T follicular helper cell (primary cell): ENCODE measurements at regions not wholly inside any gene's neighbourhood (a gene's known extent, or its start where the extent isn't known, plus 50 kb on each side); places are given as distances from the start of the nearest gene placed in this dataset.
A peak's percentile ranks its signal among the peaks of the same experiment; 100 is the strongest.
"Not testable (repeated sequence)": the region's sequence is repeated elsewhere in the genome, so short reads cannot be mapped to it uniquely, and the experiment has no call there.

Experiments
- DNase-seq: peaks from one replicate; pipeline ENCODE4 v3.0.0-alpha.2; 2020; ENCODE audit warnings: low read depth

DNA sequence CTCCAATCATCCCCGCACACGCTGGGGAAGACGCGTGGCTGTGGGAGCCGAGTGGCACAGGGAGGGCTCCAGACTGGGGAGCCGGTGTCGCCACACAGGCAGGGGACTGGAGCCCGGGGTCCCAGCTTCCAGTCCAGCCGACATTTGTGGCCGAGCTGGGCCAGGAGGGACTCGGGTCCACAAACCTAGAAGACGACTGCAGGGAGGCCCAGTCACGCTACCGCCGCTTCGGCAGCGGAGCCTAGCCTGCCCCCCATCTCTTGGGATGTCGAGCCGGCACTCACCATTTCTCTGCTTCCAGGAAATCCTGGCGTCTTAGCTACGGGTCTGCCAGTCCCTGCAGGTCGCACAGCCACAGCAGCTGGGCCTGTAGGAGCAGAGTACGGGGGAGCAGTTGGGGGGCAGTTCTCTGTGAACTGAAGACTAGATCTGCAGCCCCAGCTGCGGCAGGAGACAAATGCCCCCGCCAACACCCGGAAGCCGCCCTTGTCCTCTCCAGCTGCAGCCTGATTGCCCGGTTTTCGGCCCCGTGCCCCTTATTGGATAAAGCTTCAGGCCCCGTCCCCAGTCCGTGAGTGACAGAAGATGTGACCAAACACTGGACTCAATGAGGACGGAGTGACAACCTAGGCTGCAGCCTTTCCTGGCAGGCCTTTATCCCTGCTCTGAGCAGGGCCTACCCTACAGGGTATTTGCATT lies 270.7 kb downstream of the ZNF33B start:
- no peak for DNase-seq

DNA sequence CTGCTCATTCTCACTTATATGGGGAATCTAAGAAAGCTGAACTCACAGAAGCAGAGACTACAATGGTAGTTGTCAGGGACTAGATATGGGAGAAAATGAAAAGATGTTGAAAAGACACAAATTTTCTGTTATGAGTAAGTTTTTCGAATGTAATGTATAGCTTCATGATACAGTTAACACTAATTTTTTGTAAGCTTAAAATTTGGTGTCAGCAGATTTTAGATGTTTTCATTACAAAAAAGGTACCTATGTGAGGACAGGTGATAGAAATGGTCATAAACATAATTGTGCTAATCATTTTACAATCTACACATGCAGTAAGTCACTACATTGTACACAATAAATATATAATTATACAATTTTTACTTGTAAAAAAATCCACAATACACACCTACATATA lies 286.6 kb downstream of the ZNF33B start:
- DNase-seq = no peak

DNA sequence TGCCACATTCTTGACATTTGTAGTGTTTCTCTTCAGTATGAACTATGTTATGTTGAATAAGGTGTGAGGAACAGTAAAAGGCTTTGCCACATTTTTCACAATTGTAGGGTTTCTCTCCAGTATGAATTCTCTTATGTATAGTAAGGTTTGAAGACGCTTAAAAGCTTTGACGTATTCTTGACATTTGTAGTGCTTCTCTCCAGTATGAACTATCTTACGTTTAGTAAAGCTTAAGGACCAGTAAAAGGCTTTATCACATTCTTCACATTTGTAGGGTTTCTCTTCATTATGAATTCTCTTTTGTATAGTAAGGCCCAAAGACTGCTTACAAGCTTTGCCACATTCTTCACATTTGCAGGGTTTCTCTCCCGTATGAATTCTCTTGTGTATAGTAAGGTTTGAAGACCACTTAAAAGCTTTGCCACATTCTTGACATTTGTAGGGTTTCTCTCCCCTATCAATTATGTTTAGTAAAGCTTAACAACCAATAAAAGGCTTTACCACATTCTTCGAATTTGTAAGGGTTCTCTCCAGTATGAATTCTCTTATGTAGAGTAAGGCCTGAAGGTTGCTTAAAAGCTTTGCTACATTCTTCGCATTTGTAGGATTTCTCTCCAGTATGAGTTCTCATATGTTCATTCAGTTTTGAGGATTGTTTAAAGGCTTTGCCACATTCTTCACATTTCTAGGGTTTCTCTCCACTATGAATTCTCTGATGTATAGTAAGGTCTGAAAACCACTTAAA lies 301.6 kb downstream of the ZNF33B start:
- DNase-seq = not testable (repeated sequence)

DNA sequence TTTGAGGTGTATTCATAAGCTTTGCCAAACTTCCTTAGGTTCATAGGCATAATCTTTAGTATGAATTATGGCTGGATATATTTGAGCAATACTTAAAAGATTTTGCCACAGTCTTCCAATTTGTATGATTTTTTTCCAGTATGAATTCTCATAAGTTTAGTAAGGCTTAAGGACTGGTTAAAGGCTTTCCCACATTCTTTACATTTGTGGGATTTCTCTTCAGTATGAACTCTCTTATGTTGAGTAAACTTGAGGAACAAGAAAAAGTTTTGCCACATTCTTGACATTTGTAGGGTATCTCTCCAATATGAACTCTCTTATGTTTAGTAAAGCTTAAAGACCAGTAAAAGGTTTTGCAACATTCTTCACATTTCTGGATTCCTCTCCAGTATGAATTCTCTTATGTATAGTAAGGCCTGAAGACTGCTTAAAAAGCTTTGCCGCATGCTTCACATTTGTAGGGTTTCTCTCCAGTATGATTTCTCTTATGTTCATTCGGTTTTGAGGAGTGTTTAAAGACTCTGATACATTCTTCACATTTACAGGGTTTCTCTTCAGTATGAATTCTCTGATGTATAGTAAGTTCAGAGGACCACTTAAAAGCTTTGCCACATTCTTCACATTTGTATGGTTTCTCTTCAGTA lies 302.6 kb downstream of the ZNF33B start:
- DNase-seq = not testable (repeated sequence)

- DNase-seq = no peak
Observed at GRCh38 chr10:42304341-42304740, 334.0 kb downstream of the ZNF33B start.

GRCh38 chr10:42281896-42282295 lies 356.5 kb downstream of the ZNF33B start:
- DNase-seq = not testable (repeated sequence)

DNA sequence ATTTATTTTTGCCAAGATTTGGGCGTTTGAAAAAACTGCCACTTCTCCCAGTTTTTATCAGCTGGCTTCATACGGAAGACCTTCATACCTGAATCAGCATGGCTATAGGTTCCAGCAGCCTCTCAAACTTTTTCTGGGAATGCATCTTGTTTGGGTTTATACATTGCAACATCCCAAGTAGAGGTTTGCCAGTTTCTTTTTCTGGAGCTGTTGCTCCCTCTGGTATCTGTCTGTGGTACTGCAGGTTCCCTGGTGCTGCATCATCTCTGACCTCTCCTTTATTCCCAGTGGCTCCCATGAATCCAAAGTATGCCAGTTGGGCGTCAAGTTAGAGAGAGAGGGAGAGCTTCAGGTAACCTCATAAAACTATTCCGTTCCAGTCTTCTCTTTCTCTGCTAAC lies 368.6 kb downstream of the ZNF33B start:
- not testable (repeated sequence) for DNase-seq

- not testable (repeated sequence) for DNase-seq
Observed at GRCh38 chr10:42263259-42263658, 375.1 kb downstream of the ZNF33B start.

- DNase-seq = not testable (repeated sequence)
Observed at GRCh38 chr10:42243002-42243401, 395.4 kb downstream of the ZNF33B start.

DNA sequence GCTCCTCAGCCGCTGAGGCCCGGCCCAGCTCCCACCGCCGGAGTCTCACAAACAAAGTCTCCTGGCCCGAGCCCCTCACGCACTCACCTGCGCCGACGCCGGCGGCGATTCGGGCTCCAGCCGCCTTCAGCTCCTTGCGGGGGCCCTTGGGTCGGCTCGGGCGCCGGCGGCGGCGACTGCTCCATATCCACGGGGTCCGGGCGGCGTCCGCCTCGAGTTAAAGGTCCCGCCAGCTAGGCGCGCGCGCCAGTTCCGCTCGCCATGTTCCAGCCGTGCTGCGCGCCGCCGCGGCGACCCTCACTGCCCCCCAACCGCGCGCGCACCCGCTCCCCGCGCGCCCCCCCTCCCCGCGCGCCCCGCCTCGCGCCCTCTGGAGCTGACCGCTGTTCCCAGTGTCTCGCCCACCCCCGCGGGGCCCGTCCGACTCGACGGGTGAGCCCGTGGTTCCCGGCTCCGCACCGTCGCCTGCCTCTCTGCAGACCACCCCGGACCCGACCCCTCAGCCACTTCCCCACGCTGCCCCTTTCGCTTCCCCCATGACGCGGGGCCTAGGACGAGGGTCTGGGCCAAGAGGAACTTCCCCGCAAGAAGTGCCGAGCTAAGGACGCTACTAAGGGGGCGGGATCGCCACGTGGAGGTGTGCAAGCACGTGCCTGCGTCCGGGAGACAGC lies 396.1 kb downstream of the ZNF33B start:
- no peak for DNase-seq

- not testable (repeated sequence) for DNase-seq
Observed at GRCh38 chr10:42236401-42236800, 402.0 kb downstream of the ZNF33B start.

- DNase-seq = not testable (repeated sequence)
Observed at GRCh38 chr10:42235736-42236135, 402.6 kb downstream of the ZNF33B start.

- DNase-seq = not testable (repeated sequence)
Observed at GRCh38 chr10:42235241-42235640, 403.1 kb downstream of the ZNF33B start.

- DNase-seq = not testable (repeated sequence)
Observed at GRCh38 chr10:42234506-42234905, 403.9 kb downstream of the ZNF33B start.

- not testable (repeated sequence) for DNase-seq
Observed at GRCh38 chr10:42233461-42234206, 404.7 kb downstream of the ZNF33B start.

- DNase-seq = not testable (repeated sequence)
Observed at GRCh38 chr10:42232955-42233354, 405.4 kb downstream of the ZNF33B start.

GRCh38 chr10:42230812-42231211 lies 407.6 kb downstream of the ZNF33B start:
- not testable (repeated sequence) for DNase-seq

DNA sequence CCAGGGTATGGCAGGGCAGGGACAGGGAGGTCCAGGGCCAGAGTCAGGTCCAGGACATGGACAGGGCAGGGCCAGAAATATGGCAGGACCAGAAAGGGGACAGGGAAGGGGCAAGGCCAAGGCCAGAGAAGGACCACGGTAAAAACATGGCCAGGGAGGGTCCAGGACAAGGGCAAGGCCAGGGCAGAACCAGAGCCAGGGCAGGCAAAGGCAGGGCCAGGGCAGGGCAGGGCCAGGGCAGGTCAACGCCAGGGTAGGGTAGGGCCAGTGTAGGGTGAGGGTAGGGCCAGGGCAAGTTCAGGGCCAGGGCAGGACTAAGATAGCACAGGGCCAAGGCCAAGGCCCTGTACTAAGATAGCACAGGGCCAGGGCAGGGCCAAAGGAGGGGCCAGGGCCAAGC lies 408.3 kb downstream of the ZNF33B start:
- DNase-seq = not testable (repeated sequence)

- not testable (repeated sequence) for DNase-seq
Observed at GRCh38 chr10:42227859-42228258, 410.5 kb downstream of the ZNF33B start.

DNA sequence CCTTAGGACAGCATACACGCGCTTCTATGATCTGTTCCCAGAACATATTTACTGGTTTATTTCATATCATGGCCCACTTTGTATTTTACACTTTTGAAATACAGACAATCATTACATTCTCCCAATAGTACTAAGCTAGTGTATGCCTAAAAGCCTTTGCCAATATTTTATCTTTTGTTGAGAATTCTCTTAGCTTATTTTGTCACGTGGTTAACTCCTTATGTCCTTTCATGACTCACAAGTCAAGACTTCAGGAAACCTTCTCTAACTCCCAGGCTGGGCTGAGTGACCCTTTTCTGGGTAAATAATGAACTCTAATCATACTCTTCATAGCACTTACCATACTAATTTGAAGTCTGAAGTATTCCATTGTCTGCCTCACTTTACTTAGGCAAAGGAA lies 444.8 kb downstream of the ZNF33B start:
- not testable (repeated sequence) for DNase-seq

DNA sequence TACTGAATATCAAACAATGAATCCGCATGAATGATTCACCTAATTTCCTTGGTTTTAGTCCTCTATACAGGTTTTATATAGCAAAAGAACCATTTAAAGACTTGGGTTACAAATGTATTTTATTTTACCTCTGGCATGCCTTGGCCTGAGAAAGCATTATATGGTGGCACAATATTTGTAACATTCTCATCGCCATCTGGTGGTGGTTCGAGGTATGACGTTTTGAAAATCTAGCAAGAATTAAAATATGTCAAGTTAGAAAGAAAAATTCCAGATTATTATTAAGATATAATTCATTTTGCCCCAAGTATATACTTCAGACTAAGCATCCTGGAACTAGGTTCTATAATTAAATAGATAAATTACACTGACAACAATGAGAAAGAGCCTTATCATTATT lies 445.9 kb downstream of the ZNF33B start:
- DNase-seq = peak; percentile 4
